OCI-LY1 (cell line): ENCODE measurements at regions not wholly inside any gene's neighbourhood (a gene's known extent, or its start where the extent isn't known, plus 50 kb on each side); places are given as distances from the start of the nearest gene placed in this dataset.
A peak's percentile ranks its signal among the peaks of the same experiment; 100 is the strongest.

ENCODE experiments used
- EZH2 ChIP-seq: fragments of 200-600 bp; sonication (generic), shearing (Covaris generic); IDR thresholded peaks from 2 replicates; pipeline ENCODE4 v1.8.0; 2017; ENCODE audit warnings: borderline replicate concordance, mixed run types, mild to moderate bottlenecking, antibody characterized with exemption, low read length, moderate library complexity, mixed read lengths
- TF ChIP-seq, protein P1 (sequence below): fragments of 200-600 bp; sonication (generic), shearing (Covaris generic); IDR thresholded peaks from 2 replicates; pipeline ENCODE4 v1.5.1; 2017; ENCODE audit warnings: mild to moderate bottlenecking, antibody characterized with exemption, low read length, moderate library complexity, mixed read lengths

DNA sequence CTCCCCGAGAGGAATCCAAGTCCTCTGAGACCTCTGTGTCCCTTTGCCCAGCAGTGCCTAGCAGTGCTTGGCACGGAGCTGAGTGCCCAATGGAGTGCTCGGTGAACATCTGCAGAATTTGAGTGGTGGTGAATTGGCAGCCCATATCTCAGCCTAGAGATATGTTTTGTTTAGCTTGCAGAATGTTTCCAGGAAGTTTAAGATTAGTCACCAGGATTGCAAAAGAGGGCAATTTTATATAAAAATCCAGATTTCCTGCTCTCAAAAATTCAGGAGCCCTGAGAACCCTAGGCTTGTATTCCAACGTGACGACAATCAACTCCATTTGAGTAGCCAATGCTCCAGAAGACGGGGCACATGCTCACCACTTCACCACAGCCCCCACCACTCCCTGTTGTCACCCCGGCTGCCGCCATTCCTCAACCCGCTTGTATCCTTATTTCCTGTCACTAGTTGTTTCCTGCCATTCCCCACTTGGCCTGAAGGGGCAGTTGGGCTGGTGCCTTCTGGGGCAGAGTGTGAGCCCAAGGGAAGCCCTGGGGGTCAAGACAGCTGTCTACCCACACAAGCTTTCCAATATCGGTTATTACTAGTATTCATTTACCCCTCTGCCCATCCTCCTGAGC lies 116.9 kb downstream of the EFNB1 start:
- TF ChIP-seq, protein P1, sequence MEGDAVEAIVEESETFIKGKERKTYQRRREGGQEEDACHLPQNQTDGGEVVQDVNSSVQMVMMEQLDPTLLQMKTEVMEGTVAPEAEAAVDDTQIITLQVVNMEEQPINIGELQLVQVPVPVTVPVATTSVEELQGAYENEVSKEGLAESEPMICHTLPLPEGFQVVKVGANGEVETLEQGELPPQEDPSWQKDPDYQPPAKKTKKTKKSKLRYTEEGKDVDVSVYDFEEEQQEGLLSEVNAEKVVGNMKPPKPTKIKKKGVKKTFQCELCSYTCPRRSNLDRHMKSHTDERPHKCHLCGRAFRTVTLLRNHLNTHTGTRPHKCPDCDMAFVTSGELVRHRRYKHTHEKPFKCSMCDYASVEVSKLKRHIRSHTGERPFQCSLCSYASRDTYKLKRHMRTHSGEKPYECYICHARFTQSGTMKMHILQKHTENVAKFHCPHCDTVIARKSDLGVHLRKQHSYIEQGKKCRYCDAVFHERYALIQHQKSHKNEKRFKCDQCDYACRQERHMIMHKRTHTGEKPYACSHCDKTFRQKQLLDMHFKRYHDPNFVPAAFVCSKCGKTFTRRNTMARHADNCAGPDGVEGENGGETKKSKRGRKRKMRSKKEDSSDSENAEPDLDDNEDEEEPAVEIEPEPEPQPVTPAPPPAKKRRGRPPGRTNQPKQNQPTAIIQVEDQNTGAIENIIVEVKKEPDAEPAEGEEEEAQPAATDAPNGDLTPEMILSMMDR = 0 out of 2 replicates have a peak, but pooled peaks have one; percentile 8
- TF ChIP-seq EZH2 = no peak
